ENCODE measurements at regions not wholly inside any gene's neighbourhood (a gene's known extent, or its start where the extent isn't known, plus 50 kb on each side); places are given as distances from the start of the nearest gene placed in this dataset.

DNA sequence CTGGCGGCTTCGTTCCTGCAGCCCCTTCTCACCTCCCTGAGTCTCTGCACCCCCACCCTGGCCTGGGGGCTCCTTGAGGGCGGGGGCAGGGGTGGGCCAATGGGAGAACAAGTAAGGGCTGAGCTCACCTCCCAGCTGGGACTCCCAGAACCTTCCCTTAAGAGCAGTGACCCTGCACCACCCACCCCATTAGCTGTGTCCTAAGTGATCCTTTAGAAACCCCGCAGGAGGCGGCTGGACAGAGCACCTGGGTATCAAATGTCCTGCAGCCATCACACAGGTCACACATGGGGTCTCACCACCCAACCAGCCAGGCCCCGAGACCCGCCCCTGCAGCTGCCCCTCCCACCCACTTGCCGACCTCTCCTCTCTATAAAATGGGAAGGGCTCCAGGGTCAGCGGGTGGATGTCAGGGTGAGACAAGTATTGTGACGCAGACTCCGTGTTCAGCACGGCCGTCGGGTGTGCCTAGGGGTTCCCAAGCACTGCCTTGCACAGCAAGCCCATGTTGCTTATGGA, 151.2 kb upstream of the C14orf180 start:
- Histone ChIP-seq H3K4me3 (ENCODE audit: control insufficient read depth in 1 of 7, extremely low read depth in 1 of 7, insufficient read depth in 4 of 7, low read depth in 2 of 7, low read length in 6 of 7) (no peak overlapping the region), H3K27me3 (replicated peaks in 2 of 5; ENCODE audit: control insufficient read depth in 4 of 5, insufficient read depth in 5 of 5, low read length in 4 of 5) (peaks cover 0 to 5% (median 0%) of the 10 kb centered on the region in 5 experiments), H3K4me1 (ENCODE audit: control extremely low read depth in 1 of 4, control insufficient read depth in 4 of 4, insufficient read depth in 4 of 4, low read length in 3 of 4) (peaks cover 0 to 3% (median 0%) of the 10 kb centered on the region in 4 experiments), H3K9me3 (ENCODE audit: control extremely low read depth in 1 of 5, control insufficient read depth in 4 of 5, insufficient read depth in 2 of 5, low read depth in 1 of 5, low read length in 4 of 5) (no peaks in the 10 kb centered on the region), H3K27ac (ENCODE audit: insufficient read depth in 1 of 2, low read depth in 1 of 2, low read length in 2 of 2, poor library complexity in 1 of 2, severe bottlenecking in 2 of 2) (no peak overlapping the region), H3K36me3 (ENCODE audit: control insufficient read depth in 4 of 4, insufficient read depth in 4 of 4, low read length in 3 of 4) (no peaks in the 10 kb centered on the region)
- WGBS (ENCODE audit: insufficient coverage): 72% methylated on average over 8 of the region's 14 CpGs
- POLR2A ChIA-PET: no interaction called here
- CTCF ChIA-PET: no interaction called here
- no peak for DNase-seq

DNA sequence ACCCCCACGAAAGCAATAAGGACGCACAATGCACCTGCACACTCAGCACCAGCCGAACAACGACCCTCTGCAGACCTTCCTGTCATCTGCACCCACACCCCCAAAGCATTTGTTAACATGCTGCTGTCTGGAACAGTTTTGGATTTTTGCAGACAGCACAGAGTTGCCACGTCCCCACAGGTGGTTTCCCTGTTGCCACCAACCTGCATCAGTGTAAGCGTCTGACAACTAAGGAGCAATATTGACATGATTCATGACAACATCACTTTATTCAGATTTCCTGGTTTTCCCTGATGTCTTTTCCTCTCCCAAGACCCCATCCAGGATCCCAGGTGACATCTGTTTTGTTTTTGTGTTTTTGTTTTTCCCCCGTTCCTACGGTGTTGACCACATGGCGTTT, 150.7 kb upstream of the C14orf180 start:
- H3K4me1 ChIP-seq (ENCODE audit: control extremely low read depth in 1 of 4, control insufficient read depth in 4 of 4, insufficient read depth in 4 of 4, low read length in 3 of 4): peaks cover 0 to 3% (median 0%) of the 10 kb centered on the region in 4 experiments
- WGBS (ENCODE audit: insufficient coverage): 62% methylated on average over 9 of the region's 9 CpGs
- ChIA-PET CTCF (no interaction called here), POLR2A (no interaction called here)
- no peak overlapping the region for H3K27ac ChIP-seq (ENCODE audit: insufficient read depth in 1 of 2, low read depth in 1 of 2, low read length in 2 of 2, poor library complexity in 1 of 2, severe bottlenecking in 2 of 2)
- H3K4me3 ChIP-seq (ENCODE audit: control insufficient read depth in 1 of 7, extremely low read depth in 1 of 7, insufficient read depth in 4 of 7, low read depth in 2 of 7, low read length in 6 of 7): no peak overlapping the region
- no peaks in the 10 kb centered on the region for H3K9me3 ChIP-seq (ENCODE audit: control extremely low read depth in 1 of 5, control insufficient read depth in 4 of 5, insufficient read depth in 2 of 5, low read depth in 1 of 5, low read length in 4 of 5)
- no peaks in the 10 kb centered on the region for H3K36me3 ChIP-seq (ENCODE audit: control insufficient read depth in 4 of 4, insufficient read depth in 4 of 4, low read length in 3 of 4)
- DNase-seq: no peak
- H3K27me3 ChIP-seq (replicated peaks in 2 of 5; ENCODE audit: control insufficient read depth in 4 of 5, insufficient read depth in 5 of 5, low read length in 4 of 5): peaks cover 0 to 5% (median 0%) of the 10 kb centered on the region in 5 experiments

DNA sequence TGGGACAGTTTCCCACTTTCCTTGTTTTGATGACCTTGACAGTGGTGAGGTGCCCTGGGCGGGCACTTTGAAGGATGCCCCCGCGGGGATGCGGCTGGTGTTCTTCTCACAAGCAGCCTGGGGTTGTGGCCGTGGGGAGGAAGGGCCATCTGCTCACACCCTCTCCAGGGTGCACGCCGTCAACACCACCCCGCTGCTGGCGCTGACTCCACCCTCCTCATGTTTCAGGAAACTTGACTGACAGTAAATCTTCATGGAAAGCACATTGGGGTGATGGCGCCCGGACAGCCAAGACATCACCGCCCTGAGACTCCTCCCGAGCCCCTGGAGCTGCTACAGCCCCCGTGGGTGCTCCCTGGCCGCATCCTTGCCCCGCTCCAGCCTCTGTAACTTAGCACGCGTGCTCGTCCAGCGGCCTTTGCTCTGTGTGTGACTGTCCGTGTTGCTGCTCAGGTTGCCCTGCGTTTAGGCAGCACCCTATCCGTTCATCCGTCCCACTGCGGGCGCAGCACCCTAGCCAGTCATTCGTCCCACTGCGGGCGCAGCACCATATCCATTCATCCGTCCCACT, 150.2 kb upstream of the C14orf180 start:
- H3K27ac ChIP-seq (ENCODE audit: insufficient read depth in 1 of 2, low read depth in 1 of 2, low read length in 2 of 2, poor library complexity in 1 of 2, severe bottlenecking in 2 of 2): no peak overlapping the region
- peaks cover 0 to 3% (median 0%) of the 10 kb centered on the region in 4 experiments for H3K4me1 ChIP-seq (ENCODE audit: control extremely low read depth in 1 of 4, control insufficient read depth in 4 of 4, insufficient read depth in 4 of 4, low read length in 3 of 4)
- H3K27me3 ChIP-seq (replicated peaks in 2 of 5; ENCODE audit: control insufficient read depth in 4 of 5, insufficient read depth in 5 of 5, low read length in 4 of 5): peaks cover 0 to 5% (median 0%) of the 10 kb centered on the region in 5 experiments
- no peaks in the 10 kb centered on the region for H3K9me3 ChIP-seq (ENCODE audit: control extremely low read depth in 1 of 5, control insufficient read depth in 4 of 5, insufficient read depth in 2 of 5, low read depth in 1 of 5, low read length in 4 of 5)
- H3K4me3 ChIP-seq (ENCODE audit: control insufficient read depth in 1 of 7, extremely low read depth in 1 of 7, insufficient read depth in 4 of 7, low read depth in 2 of 7, low read length in 6 of 7): no peak overlapping the region
- CTCF ChIA-PET: no interaction called here
- no peak for DNase-seq
- H3K36me3 ChIP-seq (ENCODE audit: control insufficient read depth in 4 of 4, insufficient read depth in 4 of 4, low read length in 3 of 4): no peaks in the 10 kb centered on the region
- POLR2A ChIA-PET: no interaction called here
- WGBS (ENCODE audit: insufficient coverage): 71% methylated on average over 29 of the region's 30 CpGs

DNA sequence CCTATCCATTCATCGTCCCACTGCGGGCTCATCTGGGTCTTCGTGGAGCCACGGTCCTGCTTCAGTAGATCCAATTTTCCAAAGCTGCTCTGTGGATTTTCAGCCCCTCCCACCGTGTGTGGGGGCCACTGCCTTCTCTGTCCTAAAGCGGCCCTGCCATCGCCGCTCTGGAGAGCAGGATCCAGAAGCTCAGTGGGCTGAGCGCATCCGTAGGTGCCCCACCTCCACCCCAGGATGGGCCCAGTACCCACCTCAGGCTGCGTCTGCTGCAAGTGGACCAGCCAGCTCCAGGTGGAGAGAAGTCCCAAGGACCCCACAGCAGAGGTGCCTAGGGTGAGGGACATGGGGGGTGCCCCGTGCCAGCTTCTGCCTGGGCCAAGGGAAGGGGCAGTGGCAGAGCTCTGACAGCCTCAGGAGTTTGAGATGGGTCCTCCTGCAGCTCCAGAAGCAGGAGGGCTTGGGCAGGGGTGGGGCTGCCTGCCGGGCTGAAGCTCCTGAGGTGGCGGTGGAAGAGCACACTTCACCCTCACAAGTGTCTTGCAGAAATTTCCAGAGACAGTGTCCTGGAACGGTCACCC, 148.1 kb upstream of the C14orf180 start:
- ChIA-PET CTCF (no interaction called here), POLR2A (no interaction called here)
- H3K9me3 ChIP-seq (ENCODE audit: control extremely low read depth in 1 of 5, control insufficient read depth in 4 of 5, insufficient read depth in 2 of 5, low read depth in 1 of 5, low read length in 4 of 5): no peaks in the 10 kb centered on the region
- peaks cover 0 to 5% (median 0%) of the 10 kb centered on the region in 5 experiments for H3K27me3 ChIP-seq (replicated peaks in 2 of 5; ENCODE audit: control insufficient read depth in 4 of 5, insufficient read depth in 5 of 5, low read length in 4 of 5)
- H3K27ac ChIP-seq (ENCODE audit: insufficient read depth in 1 of 2, low read depth in 1 of 2, low read length in 2 of 2, poor library complexity in 1 of 2, severe bottlenecking in 2 of 2): no peak overlapping the region
- DNase-seq: no peak
- no peak overlapping the region for H3K4me3 ChIP-seq (ENCODE audit: control insufficient read depth in 1 of 7, extremely low read depth in 1 of 7, insufficient read depth in 4 of 7, low read depth in 2 of 7, low read length in 6 of 7)
- H3K36me3 ChIP-seq (ENCODE audit: control insufficient read depth in 4 of 4, insufficient read depth in 4 of 4, low read length in 3 of 4): no peaks in the 10 kb centered on the region
- WGBS (ENCODE audit: insufficient coverage): 96% methylated on average over 15 of the region's 15 CpGs
- H3K4me1 ChIP-seq (ENCODE audit: control extremely low read depth in 1 of 4, control insufficient read depth in 4 of 4, insufficient read depth in 4 of 4, low read length in 3 of 4): peaks cover 0 to 12% (median 10%) of the 10 kb centered on the region in 4 experiments

DNA sequence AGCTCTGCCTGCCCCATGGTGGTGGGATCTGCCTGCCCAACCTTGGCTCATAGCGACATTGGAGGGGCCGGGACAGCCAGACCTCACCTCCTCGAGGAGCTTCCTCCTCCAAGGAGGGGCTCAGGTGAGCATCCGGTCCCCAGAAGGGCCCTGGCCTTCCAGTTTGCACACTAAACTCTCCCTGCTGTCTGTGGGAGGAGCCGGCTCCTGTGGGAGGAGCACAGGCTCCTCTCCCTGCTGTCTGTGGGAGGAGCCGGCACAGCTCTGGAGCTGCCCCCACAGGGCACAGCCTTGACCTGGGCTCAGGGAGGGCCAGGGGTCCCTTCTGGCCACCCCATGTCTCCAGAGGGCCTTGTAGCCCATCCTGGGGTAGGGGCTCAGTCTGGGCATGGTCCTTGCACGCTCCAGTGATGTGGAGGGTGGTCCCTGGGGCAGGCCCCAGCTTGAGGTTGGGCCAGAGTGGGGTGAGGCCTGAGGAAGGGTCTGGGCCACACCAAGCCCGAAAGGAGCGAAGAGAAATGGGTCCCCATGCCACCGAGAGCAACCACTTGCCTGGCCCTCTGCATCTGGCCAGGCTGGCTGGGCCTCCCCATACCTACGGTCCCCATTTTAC, 147.5 kb upstream of the C14orf180 start:
- 91% methylated on average over 11 of the region's 11 CpGs for WGBS (ENCODE audit: insufficient coverage)
- Histone ChIP-seq H3K27me3 (replicated peaks in 2 of 5; ENCODE audit: control insufficient read depth in 4 of 5, insufficient read depth in 5 of 5, low read length in 4 of 5) (peaks cover 0 to 5% (median 0%) of the 10 kb centered on the region in 5 experiments), H3K4me1 (ENCODE audit: control extremely low read depth in 1 of 4, control insufficient read depth in 4 of 4, insufficient read depth in 4 of 4, low read length in 3 of 4) (peaks cover 0 to 18% (median 16%) of the 10 kb centered on the region in 4 experiments), H3K9me3 (ENCODE audit: control extremely low read depth in 1 of 5, control insufficient read depth in 4 of 5, insufficient read depth in 2 of 5, low read depth in 1 of 5, low read length in 4 of 5) (no peaks in the 10 kb centered on the region), H3K36me3 (ENCODE audit: control insufficient read depth in 4 of 4, insufficient read depth in 4 of 4, low read length in 3 of 4) (no peaks in the 10 kb centered on the region), H3K27ac (ENCODE audit: insufficient read depth in 1 of 2, low read depth in 1 of 2, low read length in 2 of 2, poor library complexity in 1 of 2, severe bottlenecking in 2 of 2) (no peak overlapping the region), H3K4me3 (ENCODE audit: control insufficient read depth in 1 of 7, extremely low read depth in 1 of 7, insufficient read depth in 4 of 7, low read depth in 2 of 7, low read length in 6 of 7) (no peak overlapping the region)
- ChIA-PET POLR2A (no interaction called here), CTCF (no interaction called here)
- no peak for DNase-seq

DNA sequence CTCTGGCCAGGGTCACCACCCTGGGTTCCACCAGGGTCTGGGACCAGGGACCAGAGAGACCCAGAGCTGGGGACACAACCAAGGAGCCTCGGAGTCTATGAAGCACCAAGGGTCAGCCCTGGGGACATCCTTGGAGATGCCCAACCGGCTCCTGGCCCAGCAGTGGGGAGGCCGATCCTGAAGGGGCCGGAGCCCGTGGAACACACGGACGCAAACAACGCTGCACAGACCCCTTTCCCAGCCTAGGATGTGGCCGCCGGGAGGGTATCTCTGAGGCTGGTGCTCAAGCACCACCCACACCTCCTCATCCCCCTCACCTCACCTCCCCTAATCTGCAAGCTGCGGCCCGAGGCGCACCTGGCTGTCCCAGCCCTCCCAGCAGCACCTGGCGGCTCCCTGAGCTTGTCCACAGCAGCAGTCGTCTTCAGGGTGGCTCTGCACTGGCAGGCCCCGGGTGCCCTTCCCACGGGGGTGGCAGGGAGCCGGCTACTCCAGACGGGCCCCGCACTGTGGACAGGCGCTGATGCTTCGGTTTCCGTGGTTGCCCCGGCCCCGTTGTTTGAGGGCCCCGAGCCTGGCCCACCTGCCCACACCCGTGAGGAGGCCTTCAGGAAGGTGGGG, 146.8 kb upstream of the C14orf180 start:
- Histone ChIP-seq H3K4me3 (ENCODE audit: control insufficient read depth in 1 of 7, extremely low read depth in 1 of 7, insufficient read depth in 4 of 7, low read depth in 2 of 7, low read length in 6 of 7) (no peak overlapping the region), H3K36me3 (ENCODE audit: control insufficient read depth in 4 of 4, insufficient read depth in 4 of 4, low read length in 3 of 4) (no peaks in the 10 kb centered on the region), H3K27ac (ENCODE audit: insufficient read depth in 1 of 2, low read depth in 1 of 2, low read length in 2 of 2, poor library complexity in 1 of 2, severe bottlenecking in 2 of 2) (no peak overlapping the region), H3K9me3 (ENCODE audit: control extremely low read depth in 1 of 5, control insufficient read depth in 4 of 5, insufficient read depth in 2 of 5, low read depth in 1 of 5, low read length in 4 of 5) (no peaks in the 10 kb centered on the region), H3K4me1 (ENCODE audit: control extremely low read depth in 1 of 4, control insufficient read depth in 4 of 4, insufficient read depth in 4 of 4, low read length in 3 of 4) (peaks cover 0 to 24% (median 19%) of the 10 kb centered on the region in 4 experiments), H3K27me3 (replicated peaks in 2 of 5; ENCODE audit: control insufficient read depth in 4 of 5, insufficient read depth in 5 of 5, low read length in 4 of 5) (peaks cover 0 to 5% (median 0%) of the 10 kb centered on the region in 5 experiments)
- ChIA-PET CTCF (no interaction called here), POLR2A (no interaction called here)
- no peak for DNase-seq
- WGBS (ENCODE audit: insufficient coverage): 97% methylated on average over 19 of the region's 27 CpGs
